CD4-positive, CD25-positive, alpha-beta regulatory T cell (primary cell): ENCODE measurements at regions not wholly inside any gene's neighbourhood (a gene's known extent, or its start where the extent isn't known, plus 50 kb on each side); places are given as distances from the start of the nearest gene placed in this dataset.

Experiments
- ATAC-seq, 2 donors: fragments of 150-1000 bp; cut with Tn5 transposase; one replicate each; pipeline ENCODE4 v1.10.0; 2021; ENCODE audit warnings: low read depth in 2 of 2, moderate number of reproducible peaks in 2 of 2, moderate library complexity in 1 of 2
- DNase-seq, 3 donors: peaks; one replicate each; pipeline versions ENCODE4 v3.0.0 to v3.0.0-alpha.2; 2012 to 2022; ENCODE audit warnings: mixed read lengths in 1 of 3
- H3K27ac ChIP-seq: one replicate; pipeline ENCODE4 v1.7.0; 2013; ENCODE audit warnings: mild to moderate bottlenecking, low read length; ENCODE audit not compliant: insufficient read depth, poor library complexity, severe bottlenecking
- H3K27me3 ChIP-seq: one replicate; pipeline ENCODE4 v1.7.0; 2013; ENCODE audit warnings: low read length; ENCODE audit not compliant: control insufficient read depth, insufficient read depth
- H3K36me3 ChIP-seq: one replicate; pipeline ENCODE4 v1.7.0; 2013; ENCODE audit warnings: mild to moderate bottlenecking, low read length, moderate library complexity; ENCODE audit not compliant: control insufficient read depth, insufficient read depth
- H3K4me1 ChIP-seq: 2 replicates; pipeline ENCODE4 v1.7.0; 2013; ENCODE audit warnings: mild to moderate bottlenecking, low read length; ENCODE audit not compliant: insufficient read depth, control insufficient read depth, poor library complexity, severe bottlenecking
- H3K4me3 ChIP-seq: one replicate; pipeline ENCODE4 v1.7.0; 2013; ENCODE audit warnings: low read depth, mild to moderate bottlenecking, low read length, moderate library complexity
- H3K9me3 ChIP-seq, 2 experiments: 1 replicate in 1 of 2; 2 replicates in 1 of 2; pipeline ENCODE4 v1.7.0; 2013; ENCODE audit warnings: low read length in 2 of 2, mild to moderate bottlenecking in 1 of 2, moderate library complexity in 1 of 2; ENCODE audit not compliant: control insufficient read depth in 2 of 2
- H3K27ac Mint-ChIP-seq, 3 donors: one replicate each; pipeline ENCODE4 v1.8.0; 2020 to 2022; ENCODE audit warnings: mild to moderate bottlenecking in 3 of 3, mixed read lengths in 3 of 3, moderate library complexity in 2 of 3
- H3K27me3 Mint-ChIP-seq: one replicate; pipeline ENCODE4 v1.8.0; 2022; ENCODE audit warnings: mild to moderate bottlenecking, mixed read lengths
- H3K36me3 Mint-ChIP-seq: one replicate; pipeline ENCODE4 v1.8.0; 2020; ENCODE audit warnings: mixed read lengths
- H3K4me1 Mint-ChIP-seq, 4 donors: one replicate each; pipeline ENCODE4 v1.8.0; 2020 to 2022; ENCODE audit warnings: mixed read lengths in 4 of 4, mild to moderate bottlenecking in 1 of 4
- H3K4me3 Mint-ChIP-seq, 4 donors: one replicate each; pipeline ENCODE4 v1.8.0; 2020 to 2022; ENCODE audit warnings: mild to moderate bottlenecking in 4 of 4, mixed read lengths in 4 of 4, moderate library complexity in 3 of 4
- H3K9me3 Mint-ChIP-seq, 7 donors: one replicate each; pipeline ENCODE4 v1.8.0; 2020 to 2022; ENCODE audit warnings: mixed read lengths in 7 of 7, mild to moderate bottlenecking in 3 of 7, moderate library complexity in 2 of 7

DNA sequence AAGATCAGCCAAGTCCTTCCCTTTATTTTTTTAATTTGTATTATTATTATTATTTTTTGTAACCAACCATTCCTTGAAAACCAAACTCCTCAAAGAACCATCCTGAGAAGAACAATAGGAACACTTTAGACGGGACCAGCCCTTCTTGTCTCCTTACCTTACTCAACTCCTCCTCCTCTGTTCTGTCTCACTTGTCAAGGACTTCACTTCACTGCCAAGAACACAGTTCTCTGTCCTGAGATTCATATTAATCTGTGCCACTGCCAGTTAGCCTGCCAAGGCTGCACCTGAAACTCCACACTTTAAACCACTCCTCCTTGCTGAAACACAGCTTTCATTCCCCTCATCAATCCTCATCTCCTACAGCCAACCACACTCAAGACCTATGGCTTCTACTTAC, 73.8 kb upstream of the ATP1A1 start:
- no peak overlapping the region for H3K27ac ChIP-seq
- H3K4me1 Mint-ChIP-seq = peaks cover 0 to 9% (median 1%) of the 10 kb centered on the region in 4 donors
- H3K4me1 ChIP-seq = no peaks in the 10 kb centered on the region
- H3K36me3 Mint-ChIP-seq = no peaks in the 10 kb centered on the region
- no peaks in the 10 kb centered on the region for H3K27me3 Mint-ChIP-seq
- H3K27me3 ChIP-seq = no peaks in the 10 kb centered on the region
- H3K9me3 ChIP-seq = no peaks in the 10 kb centered on the region
- no peaks in the 10 kb centered on the region for H3K36me3 ChIP-seq
- H3K9me3 Mint-ChIP-seq = peaks cover 0 to 4% (median 0%) of the 10 kb centered on the region in 7 donors
- DNase-seq (no peak), ATAC-seq (no peak)
- H3K27ac Mint-ChIP-seq = peak overlapping the region; percentile 38 to 79 (median 55)
- no peak overlapping the region for H3K4me3 ChIP-seq
- no peak overlapping the region for H3K4me3 Mint-ChIP-seq

DNA sequence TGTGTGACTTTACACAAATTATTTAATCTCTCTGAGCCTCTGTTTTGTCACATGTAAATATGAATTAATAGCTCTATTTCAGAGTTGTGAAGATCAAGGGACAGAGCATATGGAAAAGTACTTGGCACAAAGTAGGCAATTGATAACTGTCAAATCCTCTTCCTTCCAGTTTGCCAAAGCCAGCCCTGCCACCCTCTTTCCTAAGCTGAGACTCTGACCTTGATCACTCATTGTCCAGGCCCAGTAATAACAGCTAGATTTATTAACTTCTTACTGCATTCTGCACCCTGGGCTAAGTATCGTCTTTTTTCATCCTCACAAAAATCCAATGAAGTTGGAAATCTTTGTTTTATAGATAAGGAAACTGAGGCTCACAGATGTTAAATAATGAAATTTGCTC, 70.8 kb upstream of the ATP1A1 start:
- DNase-seq (no peak), ATAC-seq (no peak)
- Mint-ChIP-seq H3K36me3 (no peaks in the 10 kb centered on the region), H3K27ac (no peak overlapping the region), H3K4me3 (no peak overlapping the region), H3K4me1 (peaks cover 0 to 9% (median 3%) of the 10 kb centered on the region in 4 donors), H3K9me3 (peaks cover 0 to 6% (median 1%) of the 10 kb centered on the region in 7 donors), H3K27me3 (peaks cover 5% of the 10 kb centered on the region)
- H3K4me3 ChIP-seq = no peak overlapping the region
- H3K9me3 ChIP-seq = no peaks in the 10 kb centered on the region
- no peaks in the 10 kb centered on the region for H3K36me3 ChIP-seq
- H3K4me1 ChIP-seq = no peaks in the 10 kb centered on the region
- H3K27me3 ChIP-seq = no peaks in the 10 kb centered on the region
- no peak overlapping the region for H3K27ac ChIP-seq

DNA sequence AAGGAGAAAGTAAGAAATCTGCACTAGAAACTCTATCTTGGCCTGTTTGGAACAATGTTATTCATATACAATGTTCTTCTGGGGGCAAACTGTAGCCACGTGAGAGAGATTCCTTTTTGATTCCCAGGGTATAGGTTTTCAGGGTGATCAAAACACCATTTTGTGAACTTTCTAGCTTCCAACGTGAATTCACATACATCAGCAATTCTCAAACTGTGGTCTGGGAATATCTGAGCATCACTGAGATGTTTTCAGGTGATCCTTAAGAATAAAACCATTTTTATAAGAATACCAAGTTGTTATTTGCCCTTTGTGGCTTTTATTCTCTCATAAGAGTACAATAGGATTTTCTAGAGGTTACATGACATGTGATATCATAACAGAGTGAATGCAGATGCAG, 66.9 kb upstream of the ATP1A1 start:
- Mint-ChIP-seq H3K4me1 (peaks cover 0 to 17% (median 11%) of the 10 kb centered on the region in 4 donors), H3K27me3 (peaks cover 5% of the 10 kb centered on the region), H3K27ac (no peak overlapping the region), H3K4me3 (no peak overlapping the region), H3K9me3 (peaks cover 0 to 6% (median 0%) of the 10 kb centered on the region in 7 donors), H3K36me3 (no peaks in the 10 kb centered on the region)
- DNase-seq (no peak), ATAC-seq (no peak)
- Histone ChIP-seq H3K9me3 (no peaks in the 10 kb centered on the region), H3K27me3 (no peaks in the 10 kb centered on the region), H3K36me3 (no peaks in the 10 kb centered on the region), H3K27ac (no peak overlapping the region), H3K4me3 (no peak overlapping the region), H3K4me1 (no peaks in the 10 kb centered on the region)

DNA sequence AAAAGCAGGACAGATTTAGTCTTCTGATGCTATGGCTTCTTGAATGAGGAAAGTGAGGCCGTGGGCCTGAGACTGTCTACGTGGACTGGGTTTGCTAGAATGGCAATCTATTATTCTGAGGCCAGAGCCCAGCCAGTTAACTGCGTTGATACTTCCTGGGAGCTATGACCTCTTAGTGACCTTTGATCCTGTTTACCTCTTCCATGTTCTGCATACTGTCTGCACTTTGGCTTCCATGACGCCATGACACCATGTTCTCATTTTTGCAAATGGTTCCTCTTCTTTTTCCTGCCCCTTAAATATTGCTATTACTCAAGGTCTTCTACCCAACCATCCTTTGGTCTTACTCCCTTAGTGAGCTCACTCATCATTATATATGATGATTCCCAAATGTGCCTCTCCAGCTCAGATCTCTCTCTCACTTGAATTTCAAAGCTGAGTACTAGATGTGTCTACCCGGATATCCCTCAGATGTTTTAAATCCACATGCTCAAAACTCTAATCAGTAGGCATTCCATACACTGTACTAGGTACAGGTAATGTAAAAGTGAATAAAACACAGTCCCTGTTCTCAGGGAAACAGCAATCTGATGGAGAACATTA, 66.1 kb upstream of the ATP1A1 start:
- DNase-seq = no peak
- Mint-ChIP-seq H3K27ac (no peak overlapping the region), H3K9me3 (peaks cover 0 to 6% (median 0%) of the 10 kb centered on the region in 7 donors), H3K4me1 (peaks cover 0 to 18% (median 12%) of the 10 kb centered on the region in 4 donors), H3K4me3 (no peak overlapping the region), H3K27me3 (peaks cover 5% of the 10 kb centered on the region), H3K36me3 (no peaks in the 10 kb centered on the region)
- no peak for ATAC-seq
- Histone ChIP-seq H3K27me3 (no peaks in the 10 kb centered on the region), H3K9me3 (no peaks in the 10 kb centered on the region), H3K27ac (no peak overlapping the region), H3K4me3 (no peak overlapping the region), H3K4me1 (no peaks in the 10 kb centered on the region), H3K36me3 (no peaks in the 10 kb centered on the region)

DNA sequence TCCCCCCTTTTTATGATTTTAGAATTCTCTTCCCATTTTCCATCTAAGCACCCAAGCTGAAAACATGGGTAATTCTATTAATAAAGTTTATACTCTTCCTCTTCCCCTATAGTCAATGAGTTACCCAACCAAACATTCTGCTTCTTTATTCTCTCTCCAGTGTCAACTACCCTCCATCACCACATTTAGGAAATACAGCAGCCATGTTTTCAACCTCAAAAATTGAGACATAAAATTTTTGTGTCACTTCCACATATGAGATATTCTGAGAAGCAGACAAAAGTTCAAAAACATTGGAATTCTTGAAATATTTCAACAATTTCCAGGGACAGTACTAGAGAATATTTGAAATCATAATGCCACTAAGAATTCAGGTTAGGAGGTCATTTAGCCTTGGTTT, 64.8 kb upstream of the ATP1A1 start:
- H3K36me3 Mint-ChIP-seq = no peaks in the 10 kb centered on the region
- no peaks in the 10 kb centered on the region for H3K27me3 ChIP-seq
- H3K4me1 ChIP-seq = no peaks in the 10 kb centered on the region
- DNase-seq (no peak), ATAC-seq (no peak)
- no peaks in the 10 kb centered on the region for H3K9me3 ChIP-seq
- no peak overlapping the region for H3K27ac ChIP-seq
- H3K4me3 ChIP-seq = no peak overlapping the region
- H3K4me3 Mint-ChIP-seq = no peak overlapping the region
- peaks cover 5% of the 10 kb centered on the region for H3K27me3 Mint-ChIP-seq
- no peak overlapping the region for H3K27ac Mint-ChIP-seq
- H3K4me1 Mint-ChIP-seq = peaks cover 0 to 29% (median 12%) of the 10 kb centered on the region in 4 donors
- peaks cover 0 to 6% (median 0%) of the 10 kb centered on the region in 7 donors for H3K9me3 Mint-ChIP-seq
- no peaks in the 10 kb centered on the region for H3K36me3 ChIP-seq

DNA sequence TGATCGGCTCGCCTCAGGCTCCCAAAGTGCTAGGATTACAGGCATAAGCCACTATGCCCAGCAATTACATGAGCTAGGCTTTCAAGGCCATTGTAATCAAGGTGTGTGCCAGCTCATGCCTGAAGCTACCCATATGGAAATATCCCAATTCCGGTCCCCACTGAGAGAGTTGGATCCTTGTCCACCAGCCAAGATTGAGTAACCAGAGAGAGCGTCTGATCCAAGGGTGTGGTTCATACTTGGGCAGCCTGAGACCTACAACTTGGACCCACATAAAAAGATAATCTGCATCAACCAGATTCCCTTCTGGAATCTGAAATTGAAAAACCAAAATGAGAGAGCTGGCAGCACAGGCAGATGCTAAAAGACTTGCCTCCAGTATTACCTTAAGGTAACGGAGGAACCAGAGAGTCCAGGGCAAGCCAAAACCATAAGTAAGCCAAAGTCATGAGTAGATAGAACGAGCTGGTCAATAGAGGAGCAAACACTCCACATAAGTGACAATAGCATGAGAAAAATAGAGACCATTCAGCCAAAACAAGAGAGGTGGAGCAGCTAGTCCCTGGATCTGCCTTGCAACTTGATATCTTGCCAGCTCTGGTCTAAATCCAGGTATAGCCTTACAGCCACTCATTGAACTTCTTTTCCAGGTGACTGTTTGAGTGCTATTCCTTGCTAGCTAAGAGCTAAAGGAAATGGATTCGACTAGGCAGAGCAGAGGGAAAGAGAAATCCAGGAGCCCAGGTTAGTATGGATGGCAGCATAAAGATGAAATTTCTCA, 63.8 kb upstream of the ATP1A1 start:
- Histone ChIP-seq H3K36me3 (no peaks in the 10 kb centered on the region), H3K9me3 (no peaks in the 10 kb centered on the region), H3K4me3 (no peak overlapping the region), H3K27ac (no peak overlapping the region), H3K27me3 (peaks cover 2% of the 10 kb centered on the region), H3K4me1 (no peaks in the 10 kb centered on the region)
- Mint-ChIP-seq H3K4me1 (peaks cover 0 to 31% (median 12%) of the 10 kb centered on the region in 4 donors), H3K36me3 (no peaks in the 10 kb centered on the region), H3K27ac (peak overlapping the region in 1 of 3 donors; percentile 32), H3K27me3 (peaks cover 5% of the 10 kb centered on the region), H3K9me3 (peaks cover 0 to 2% (median 0%) of the 10 kb centered on the region in 7 donors), H3K4me3 (no peak overlapping the region)
- ATAC-seq = no peak
- no peak for DNase-seq

DNA sequence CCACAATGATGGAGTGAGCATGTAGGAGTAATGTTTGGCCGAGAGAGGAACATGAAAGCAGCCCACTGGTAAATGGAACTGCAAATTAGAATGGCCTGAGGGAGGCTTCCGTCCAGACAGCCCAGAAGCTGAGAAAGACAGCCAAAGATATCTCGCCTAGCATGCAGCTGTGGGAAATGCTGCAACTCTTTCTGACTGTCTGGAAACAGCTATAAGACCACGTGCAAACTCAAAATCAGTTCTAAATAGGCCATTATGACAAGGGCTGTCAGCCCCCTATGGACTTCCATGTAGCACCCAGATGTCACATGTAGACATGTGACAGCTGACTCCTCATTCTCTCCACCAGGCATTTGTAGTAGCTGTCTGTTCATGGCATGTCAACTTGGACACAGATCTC, 62.9 kb upstream of the ATP1A1 start:
- Histone ChIP-seq H3K4me1 (no peaks in the 10 kb centered on the region), H3K27me3 (peaks cover 2% of the 10 kb centered on the region), H3K9me3 (no peaks in the 10 kb centered on the region), H3K4me3 (no peak overlapping the region), H3K36me3 (no peaks in the 10 kb centered on the region), H3K27ac (no peak overlapping the region)
- ATAC-seq = no peak
- DNase-seq = no peak
- peaks cover 5% of the 10 kb centered on the region for H3K27me3 Mint-ChIP-seq
- no peak overlapping the region for H3K4me3 Mint-ChIP-seq
- peaks cover 0 to 31% (median 12%) of the 10 kb centered on the region in 4 donors for H3K4me1 Mint-ChIP-seq
- peaks cover 0 to 1% (median 0%) of the 10 kb centered on the region in 7 donors for H3K9me3 Mint-ChIP-seq
- peak overlapping the region in 1 of 3 donors; percentile 62 for H3K27ac Mint-ChIP-seq
- no peaks in the 10 kb centered on the region for H3K36me3 Mint-ChIP-seq
